Epithelial cell of proximal tubule (primary cell): ENCODE measurements at regions not wholly inside any gene's neighbourhood (a gene's known extent, or its start where the extent isn't known, plus 50 kb on each side); places are given as distances from the start of the nearest gene placed in this dataset.

Source experiments
- DNase-seq: peaks from one replicate; pipeline ENCODE4 v3.0.0-alpha.2; 2011; ENCODE audit warnings: low read depth
- H3K4me3 ChIP-seq: 2 replicates; pipeline ENCODE4 v1.5.1; 2011; ENCODE audit warnings: low read depth, mild to moderate bottlenecking, low read length
- CTCF ChIP-seq: conservative IDR thresholded peaks from 2 replicates; pipeline ENCODE4 v1.5.1; 2012; ENCODE audit warnings: low read depth, mild to moderate bottlenecking, low read length

- H3K4me3 ChIP-seq = no peak overlapping the region
- DNase-seq = no peak
- no peak for TF ChIP-seq CTCF
Observed at GRCh38 chr17:70668276-70668937, 499.1 kb downstream of the KCNJ2 start.

- no peak for TF ChIP-seq CTCF
- no peak for DNase-seq
- H3K4me3 ChIP-seq = no peak overlapping the region
Observed at GRCh38 chr17:70668938-70669778, 499.8 kb downstream of the KCNJ2 start.

GRCh38 chr17:70674061-70674460, 504.7 kb downstream of the KCNJ2 start:
- DNase-seq = no peak
- H3K4me3 ChIP-seq = no peak overlapping the region
- no peak for TF ChIP-seq CTCF

GRCh38 chr17:70675070-70675590, 505.8 kb downstream of the KCNJ2 start:
- no peak for DNase-seq
- no peak overlapping the region for H3K4me3 ChIP-seq
- TF ChIP-seq CTCF = no peak

GRCh38 chr17:70677783-70678647, 508.7 kb downstream of the KCNJ2 start:
- no peak overlapping the region for H3K4me3 ChIP-seq
- no peak for DNase-seq
- TF ChIP-seq CTCF = no peak

- no peak for DNase-seq
- no peak for TF ChIP-seq CTCF
- no peak overlapping the region for H3K4me3 ChIP-seq
Observed at GRCh38 chr17:70678889-70679288, 509.6 kb downstream of the KCNJ2 start.
